AML-193 (cell line): ENCODE measurements at regions not wholly inside any gene's neighbourhood (a gene's known extent, or its start where the extent isn't known, plus 50 kb on each side); places are given as distances from the start of the nearest gene placed in this dataset.

Experiments
- DNase-seq, 2 experiments: peaks; one replicate each; lab custom pipeline; 2025; lab: John Stamatoyannopoulos, UW

- DNase-seq, result no peak
These were observed 700.6 kb downstream of the NLGN4X start for GRCh38 chrX:5528057-5528456.

DNA sequence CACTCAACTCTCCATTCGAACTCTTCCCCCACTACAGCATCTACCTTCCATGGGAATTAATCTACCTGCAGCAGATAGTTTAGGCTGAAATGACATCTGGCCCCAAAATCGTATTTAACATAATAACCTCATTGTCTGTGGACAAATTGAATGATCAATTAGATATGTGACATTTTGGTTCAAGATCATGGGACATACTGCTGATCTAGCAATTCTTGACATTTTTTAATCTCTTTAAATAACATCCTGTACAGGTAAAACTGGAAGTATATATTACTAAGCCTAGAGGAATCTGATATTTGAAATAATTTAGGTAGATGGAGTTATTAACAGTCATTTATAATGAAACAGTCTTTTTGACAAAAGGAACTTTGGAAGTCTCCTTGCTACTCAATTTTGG is 702.5 kb downstream of the NLGN4X start:
- no peak for DNase-seq

- DNase-seq, result no peak
These were observed 737.7 kb downstream of the NLGN4X start for GRCh38 chrX:5490786-5491563.

DNA sequence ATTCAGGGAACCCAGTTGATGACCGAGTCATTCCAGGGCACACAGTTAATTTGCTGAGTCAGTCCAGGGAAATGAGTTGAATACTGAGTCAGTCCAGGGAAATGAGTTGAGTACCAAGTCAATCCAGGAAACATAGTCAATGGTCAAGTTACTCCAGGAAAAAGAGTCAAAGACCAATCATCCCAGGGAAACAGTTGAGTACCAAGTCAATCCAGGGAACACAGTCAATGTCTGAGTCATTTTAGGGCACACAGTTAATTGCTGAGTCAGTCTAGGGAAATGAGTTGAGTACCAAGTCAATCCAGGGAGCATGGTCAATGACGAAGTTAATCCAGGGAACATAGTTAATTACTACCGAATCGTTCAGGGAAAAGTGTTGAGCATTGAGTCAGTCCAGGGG is 754.4 kb downstream of the NLGN4X start:
- DNase-seq, result no peak

DNA sequence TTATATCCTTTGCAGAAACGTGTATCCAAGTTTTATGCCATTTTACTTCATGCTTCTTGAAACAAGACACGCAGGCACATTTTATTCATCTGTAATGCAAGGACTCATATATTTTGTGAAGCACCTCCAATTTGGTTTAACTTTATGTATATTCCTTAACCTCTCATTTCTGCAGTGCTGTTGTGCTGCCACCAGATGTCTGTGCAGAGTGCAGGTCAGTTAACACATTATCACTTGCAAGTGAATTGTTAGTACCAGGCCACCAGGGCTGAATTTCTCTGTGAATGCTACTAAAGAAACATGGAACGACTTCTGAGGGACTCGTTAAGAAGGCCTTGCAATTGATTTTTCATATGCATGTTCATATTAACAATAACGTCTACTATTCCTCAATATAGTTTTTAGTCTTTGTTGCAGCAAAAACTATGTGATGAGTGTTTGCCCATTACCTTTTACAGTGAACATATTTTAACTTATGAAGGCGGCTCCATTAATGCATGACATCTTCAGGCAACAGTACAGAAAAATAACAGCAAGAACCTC is 770.3 kb downstream of the NLGN4X start:
- DNase-seq, result no peak

- DNase-seq, result no peak
These were observed 779.3 kb downstream of the NLGN4X start for GRCh38 chrX:5449323-5449722.

- no peak for DNase-seq
These were observed 796.8 kb downstream of the NLGN4X start for GRCh38 chrX:5431823-5432222.

DNA sequence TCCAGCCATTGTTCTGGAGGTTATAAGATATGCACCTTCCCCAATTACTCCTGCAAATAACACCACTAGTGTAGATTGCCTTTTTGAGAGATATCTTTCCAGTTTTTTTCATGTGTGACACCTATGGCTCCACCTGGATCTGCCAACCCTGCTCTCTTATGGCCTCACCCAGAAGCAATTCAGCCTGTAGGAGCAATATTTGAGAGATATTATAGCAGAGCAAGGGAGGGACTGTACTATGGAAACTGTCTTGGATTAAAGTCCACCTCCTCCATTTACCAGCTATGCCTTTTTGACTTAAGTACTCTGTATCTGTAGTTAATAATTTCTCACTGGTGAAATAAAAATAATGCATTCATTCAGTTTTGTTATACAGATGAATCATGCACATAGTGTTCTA is 803.5 kb downstream of the NLGN4X start:
- no peak for DNase-seq

DNA sequence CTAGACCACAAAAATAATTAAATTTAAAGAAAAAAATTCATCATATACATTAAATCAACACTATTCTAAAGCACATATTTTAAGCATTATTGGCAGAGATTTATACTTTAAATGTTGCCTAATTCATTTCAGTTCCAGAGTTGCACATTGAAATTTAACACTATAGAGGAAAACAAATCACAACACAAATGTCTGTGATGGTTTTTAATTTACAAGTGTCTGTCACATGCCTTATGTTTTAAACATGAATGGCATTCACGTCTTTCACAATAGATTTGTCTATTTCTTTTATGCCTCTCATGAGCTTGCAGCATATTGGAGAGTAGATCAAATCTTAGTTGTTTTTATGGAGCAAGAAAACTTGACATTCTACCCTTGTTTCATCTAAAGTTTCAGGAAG is 811.3 kb downstream of the NLGN4X start:
- DNase-seq, result no peak

- no peak for DNase-seq
These were observed 812.9 kb downstream of the NLGN4X start for GRCh38 chrX:5415738-5416137.

GRCh38 chrX:5409106-5409505 is 819.6 kb downstream of the NLGN4X start:
- no peak for DNase-seq

DNA sequence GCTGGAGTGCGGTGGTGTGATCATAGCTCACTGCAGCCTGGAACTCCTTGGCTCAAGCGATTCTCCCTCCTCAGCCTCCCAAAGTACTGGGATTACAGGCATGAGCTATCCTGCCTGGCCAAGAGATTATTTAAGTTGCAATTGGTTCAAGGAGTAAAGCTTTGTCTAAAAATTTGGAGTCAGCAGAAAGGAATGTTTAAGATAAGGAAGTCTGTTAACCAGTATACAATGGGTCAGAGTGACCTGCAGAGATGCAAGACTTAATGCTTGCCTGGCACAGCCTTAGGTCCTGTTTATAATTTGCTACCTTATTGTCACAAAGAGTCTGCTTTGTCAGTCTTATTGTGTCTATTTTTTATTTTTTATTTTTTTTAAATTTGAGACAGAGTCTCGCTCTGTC is 826.2 kb downstream of the NLGN4X start:
- no peak for DNase-seq

DNA sequence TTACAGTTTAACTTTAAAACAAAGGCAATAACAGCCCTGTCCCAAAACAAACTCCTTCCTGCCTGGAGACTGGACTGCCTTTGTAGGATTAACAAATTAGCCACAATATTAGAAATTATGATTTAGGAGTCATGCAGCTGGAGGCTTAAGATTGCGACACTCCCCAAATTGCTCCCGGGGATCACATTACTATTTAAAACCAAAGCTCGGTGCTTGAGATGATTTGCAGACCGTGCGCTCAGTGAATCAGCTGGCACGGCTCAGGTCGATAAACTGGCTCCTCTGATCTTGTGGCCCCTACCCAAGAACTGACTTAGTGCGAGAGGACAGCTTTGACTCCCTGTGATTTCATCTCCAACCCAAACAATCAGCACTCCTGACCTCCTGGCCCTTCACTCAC is 829.3 kb downstream of the NLGN4X start:
- DNase-seq, result no peak

GRCh38 chrX:5397409-5397808 is 831.3 kb downstream of the NLGN4X start:
- no peak for DNase-seq

DNA sequence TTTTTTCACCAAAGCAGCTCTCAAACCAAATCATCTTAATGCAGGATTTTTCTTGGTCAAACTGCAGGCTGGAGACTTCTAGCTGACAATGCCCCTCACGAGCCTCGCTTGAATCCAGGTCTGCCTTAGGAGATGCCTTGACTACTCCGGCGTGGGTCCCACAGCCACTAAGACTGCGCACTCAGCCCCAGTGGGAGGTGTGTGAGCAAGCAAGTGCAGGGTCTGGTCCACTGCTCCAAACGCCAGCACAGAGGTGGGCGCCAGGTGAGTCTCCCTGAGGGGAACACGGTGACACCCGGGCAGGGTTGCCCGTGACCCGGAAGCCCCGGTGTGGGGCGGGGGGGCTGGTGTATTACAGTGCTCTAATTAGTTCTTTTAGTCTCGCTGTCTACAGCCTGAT is 838.3 kb downstream of the NLGN4X start:
- DNase-seq, result no peak

DNA sequence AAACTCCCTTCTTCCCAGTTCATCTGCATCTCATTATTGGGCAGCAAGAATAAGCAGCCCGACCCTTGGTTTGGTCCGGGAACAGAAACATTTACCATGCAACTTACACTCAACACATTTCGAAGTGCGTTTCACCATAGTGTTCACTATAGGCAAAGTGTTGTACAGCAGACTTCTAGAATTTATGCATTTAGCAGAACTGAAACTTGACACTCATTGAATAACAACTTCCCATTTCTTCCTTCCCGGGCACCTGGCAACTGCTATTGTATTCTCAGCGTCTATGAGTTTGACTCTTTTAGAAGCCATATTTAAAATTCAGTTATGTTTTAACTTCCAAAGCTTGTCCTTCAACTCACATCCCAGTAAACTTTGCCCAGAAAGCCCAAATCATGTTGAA is 840.6 kb downstream of the NLGN4X start:
- DNase-seq, result no peak

DNA sequence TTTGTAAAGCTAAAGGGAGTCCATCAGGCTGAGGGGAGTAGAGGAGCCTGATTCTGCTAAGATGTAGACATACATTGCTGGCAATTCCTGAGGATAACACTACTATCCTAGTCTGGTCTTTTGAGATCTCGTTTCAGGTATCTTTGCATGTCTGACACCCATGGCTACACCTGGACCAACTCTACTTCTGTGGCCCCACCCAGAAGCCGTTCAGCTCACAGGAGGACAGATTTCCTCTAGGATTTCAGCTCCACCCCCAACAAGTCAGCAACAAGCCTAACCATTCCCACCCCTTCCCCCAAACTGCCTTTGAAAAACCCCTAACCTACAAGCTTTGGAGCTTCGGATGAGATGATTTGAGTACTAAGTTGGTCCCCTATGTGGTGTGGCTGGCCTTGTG is 848.2 kb downstream of the NLGN4X start:
- no peak for DNase-seq

DNA sequence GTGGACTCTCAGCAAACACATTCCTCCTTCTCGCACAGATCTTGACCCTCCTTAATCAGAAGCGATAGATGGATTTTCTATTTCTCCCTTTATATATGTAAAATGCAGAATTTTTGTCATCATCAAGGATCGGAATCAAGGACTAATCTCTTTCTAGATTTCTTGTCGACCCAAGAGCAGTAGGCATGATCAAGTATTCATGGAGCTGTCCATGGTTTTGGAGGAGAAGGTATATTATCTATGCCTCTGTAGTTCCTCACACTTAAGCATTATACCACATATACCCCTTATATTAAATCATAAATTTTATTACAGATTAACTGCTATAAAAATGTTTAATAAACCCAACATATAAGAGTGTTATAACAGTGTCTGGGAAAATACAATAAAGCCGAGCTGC is 886.8 kb downstream of the NLGN4X start:
- DNase-seq, result no peak

DNA sequence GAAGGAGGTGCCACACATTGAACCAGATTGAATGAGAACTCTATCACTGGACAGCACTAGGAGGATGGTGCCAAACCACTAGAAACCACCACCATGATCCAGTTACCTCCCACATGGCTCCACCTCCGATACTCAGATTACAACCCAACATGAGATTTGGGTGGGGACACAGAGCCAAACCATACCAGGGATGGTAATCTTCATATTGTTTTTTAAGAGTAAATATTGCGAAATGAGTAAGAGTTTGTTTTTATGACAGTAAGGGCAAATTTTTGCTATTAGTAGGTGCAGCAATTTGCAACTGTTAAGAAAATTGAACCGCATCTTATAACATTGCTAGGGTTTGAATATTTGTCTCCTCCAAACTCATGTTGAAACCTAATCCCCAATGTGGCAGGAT is 891.5 kb downstream of the NLGN4X start:
- no peak for DNase-seq

- DNase-seq, result no peak
These were observed 904.1 kb downstream of the NLGN4X start for GRCh38 chrX:5324546-5324945.

- DNase-seq, result no peak
These were observed 914.5 kb downstream of the NLGN4X start for GRCh38 chrX:5314148-5314547.

GRCh38 chrX:5307416-5307815 is 921.3 kb downstream of the NLGN4X start:
- DNase-seq, result peak; percentile 56 to 74

DNA sequence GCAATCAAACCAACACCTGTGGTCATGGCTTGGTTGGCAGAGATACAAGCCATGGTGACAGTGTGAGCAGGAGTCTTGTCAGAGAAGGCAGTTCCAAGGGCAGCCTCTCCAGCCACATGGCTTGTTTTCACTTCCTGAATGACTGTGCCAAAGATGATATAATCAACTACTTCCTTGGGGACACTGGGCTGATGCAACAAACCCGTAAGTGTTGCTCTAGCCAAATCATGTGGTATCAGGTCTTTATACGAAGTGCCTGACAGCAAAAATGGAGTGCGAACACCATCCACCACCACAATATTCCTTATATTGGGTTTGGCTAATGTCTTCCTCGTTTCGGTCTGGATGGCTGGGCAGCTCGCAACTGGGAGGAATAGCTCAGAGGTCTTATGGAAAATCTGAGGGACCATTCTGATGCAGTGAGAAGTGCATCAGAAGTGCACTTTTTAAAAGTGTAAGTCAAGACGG is 922.0 kb downstream of the NLGN4X start:
- DNase-seq, result peak; percentile 49 to 68

- no peak for DNase-seq
These were observed 923.2 kb downstream of the NLGN4X start for GRCh38 chrX:5305452-5305851.
